ENCODE measurements at regions not wholly inside any gene's neighbourhood (a gene's known extent, or its start where the extent isn't known, plus 50 kb on each side); places are given as distances from the start of the nearest gene placed in this dataset.

GRCh38 chr15:98537516-98538060 lies 110.8 kb upstream of the IGF1R start:
- WGBS, 3 donors, result 56 to 60% (median 59%) methylated on average over 8 of the region's 8 CpGs

GRCh38 chr15:98541519-98541918 lies 106.8 kb upstream of the IGF1R start:
- intact Hi-C loops (cut with DNase I), result no loop called here
- no peak for TF ChIP-seq CTCF (IDR thresholded peaks at IDR 0.05)

More at GRCh38 chr15:98537516-98538060, 110.8 kb upstream of the IGF1R start:
- ATAC-seq, result no peak
- H3K4me3 ChIP-seq, result no peak overlapping the region
- intact Hi-C loops (cut with DNase I), result no loop called here
- peaks cover 3 to 12% (median 8%) of the 10 kb centered on the region in 3 donors for H3K27me3 ChIP-seq (ENCODE audit: insufficient read depth in 3 of 3, low read length in 2 of 3)
- H3K4me1 ChIP-seq, result no peaks in the 10 kb centered on the region
- H3K27ac ChIP-seq, result no peak overlapping the region
- no peak for DNase-seq
- H3K9me3 ChIP-seq, result no peaks in the 10 kb centered on the region
- TF ChIP-seq CTCF (IDR thresholded peaks at IDR 0.05), result no peak
- H3K36me3 ChIP-seq (ENCODE audit: insufficient read depth in 1 of 2, low read depth in 1 of 2), result no peaks in the 10 kb centered on the region

GRCh38 chr15:98543237-98543636 lies 105.1 kb upstream of the IGF1R start:
- DNase-seq (no peak), ATAC-seq (no peak)
- H3K9me3 ChIP-seq, result no peaks in the 10 kb centered on the region
- H3K4me3 ChIP-seq, result no peak overlapping the region
- no peaks in the 10 kb centered on the region for H3K36me3 ChIP-seq (ENCODE audit: insufficient read depth in 1 of 2, low read depth in 1 of 2)
- H3K27me3 ChIP-seq (ENCODE audit: insufficient read depth in 3 of 3, low read length in 2 of 3), result peaks cover 0 to 25% (median 4%) of the 10 kb centered on the region in 3 donors
- TF ChIP-seq CTCF (IDR thresholded peaks at IDR 0.05), result no peak
- peaks cover 5% of the 10 kb centered on the region for H3K4me1 ChIP-seq
- intact Hi-C loops (cut with DNase I), result no loop called here
- H3K27ac ChIP-seq, result no peak overlapping the region
- 57 to 77% (median 75%) methylated on average over 1 of the region's 1 CpG for WGBS, 3 donors

More at GRCh38 chr15:98541519-98541918, 106.8 kb upstream of the IGF1R start:
- H3K27ac ChIP-seq, result no peak overlapping the region
- no peaks in the 10 kb centered on the region for H3K9me3 ChIP-seq
- no peak for ATAC-seq
- DNase-seq, result no peak
- no peaks in the 10 kb centered on the region for H3K4me1 ChIP-seq
- 46 to 67% (median 56%) methylated on average over 14 of the region's 14 CpGs for WGBS, 3 donors
- peaks cover 3 to 12% (median 8%) of the 10 kb centered on the region in 3 donors for H3K27me3 ChIP-seq (ENCODE audit: insufficient read depth in 3 of 3, low read length in 2 of 3)
- H3K36me3 ChIP-seq (ENCODE audit: insufficient read depth in 1 of 2, low read depth in 1 of 2), result no peaks in the 10 kb centered on the region
- no peak overlapping the region for H3K4me3 ChIP-seq

GRCh38 chr15:98546329-98546728 lies 102.0 kb upstream of the IGF1R start:
- ATAC-seq, result no peak
- Histone ChIP-seq H3K36me3 (ENCODE audit: insufficient read depth in 1 of 2, low read depth in 1 of 2) (no peaks in the 10 kb centered on the region), H3K27me3 (ENCODE audit: insufficient read depth in 3 of 3, low read length in 2 of 3) (peaks cover 0 to 31% (median 2%) of the 10 kb centered on the region in 3 donors), H3K9me3 (no peaks in the 10 kb centered on the region), H3K4me1 (peaks cover 10% of the 10 kb centered on the region), H3K27ac (no peak overlapping the region), H3K4me3 (no peak overlapping the region)
- TF ChIP-seq CTCF (IDR thresholded peaks at IDR 0.05), result no peak
- intact Hi-C loops (cut with DNase I), result no loop called here
- WGBS, 3 donors, result 83 to 91% (median 89%) methylated on average over 9 of the region's 9 CpGs
- no peak for DNase-seq

- ATAC-seq, result no peak
- intact Hi-C loops (cut with DNase I), result no loop called here
- no peak overlapping the region for H3K27ac ChIP-seq
Observed at GRCh38 chr15:98547275-98547674, 101.1 kb upstream of the IGF1R start.

More at GRCh38 chr15:98547275-98547674, 101.1 kb upstream of the IGF1R start:
- no peak for TF ChIP-seq CTCF (IDR thresholded peaks at IDR 0.05)
- Histone ChIP-seq H3K9me3 (no peaks in the 10 kb centered on the region), H3K4me3 (no peak overlapping the region), H3K27me3 (ENCODE audit: insufficient read depth in 3 of 3, low read length in 2 of 3) (peaks cover 0 to 31% (median 2%) of the 10 kb centered on the region in 3 donors), H3K36me3 (ENCODE audit: insufficient read depth in 1 of 2, low read depth in 1 of 2) (no peaks in the 10 kb centered on the region), H3K4me1 (peaks cover 10% of the 10 kb centered on the region)
- DNase-seq, result no peak
- 34 to 44% (median 39%) methylated on average over 5 of the region's 5 CpGs for WGBS, 3 donors

Data from psoas muscle (tissue), 7 donors.